Small intestine (tissue), 7 donors: ENCODE measurements at regions not wholly inside any gene's neighbourhood (a gene's known extent, or its start where the extent isn't known, plus 50 kb on each side); places are given as distances from the start of the nearest gene placed in this dataset.

ENCODE experiments used
- DNase-seq, 2 donors: peaks; one replicate each; pipeline versions ENCODE4 v3.0.0 to v3.0.0-alpha.2; 2013
- FAIRE-seq: peaks from 2 replicates; lab custom pipeline; 2012; peaks lifted over from hg19 to GRCh38; lab: Jason Lieb, UNC
- H3K27ac ChIP-seq, 3 donors: one replicate each; pipeline ENCODE4 v1.5.1; 2013; ENCODE audit warnings: low read length in 2 of 3, mild to moderate bottlenecking in 2 of 3, control low read depth in 1 of 3, inconsistent platforms in 1 of 3, low read depth in 1 of 3, moderate library complexity in 1 of 3
- H3K27me3 ChIP-seq, 3 donors: one replicate each; pipeline ENCODE4 v1.6.1; 2013; ENCODE audit warnings: low read length in 3 of 3, inconsistent platforms in 1 of 3; ENCODE audit not compliant: control insufficient read depth in 3 of 3, insufficient read depth in 3 of 3
- H3K36me3 ChIP-seq, 3 donors: one replicate each; pipeline ENCODE4 v1.6.1; 2013; ENCODE audit warnings: low read length in 3 of 3, inconsistent platforms in 1 of 3, low read depth in 1 of 3, mild to moderate bottlenecking in 1 of 3, moderate library complexity in 1 of 3; ENCODE audit not compliant: control insufficient read depth in 3 of 3, insufficient read depth in 2 of 3
- H3K4me1 ChIP-seq, 3 donors: one replicate each; pipeline ENCODE4 v1.6.1; 2013; ENCODE audit warnings: low read length in 2 of 3, inconsistent platforms in 1 of 3, low read depth in 1 of 3, mild to moderate bottlenecking in 1 of 3, moderate library complexity in 1 of 3; ENCODE audit not compliant: control insufficient read depth in 3 of 3, insufficient read depth in 2 of 3
- H3K4me3 ChIP-seq, 3 donors: one replicate each; pipeline ENCODE4 v1.5.1; 2013; ENCODE audit warnings: low read length in 3 of 3, control low read depth in 1 of 3, inconsistent platforms in 1 of 3, low read depth in 1 of 3, mild to moderate bottlenecking in 1 of 3, moderate library complexity in 1 of 3
- H3K9me3 ChIP-seq, 2 donors: one replicate each; pipeline ENCODE4 v1.6.1; 2013; ENCODE audit warnings: low read depth in 1 of 2, low read length in 1 of 2; ENCODE audit not compliant: control insufficient read depth in 2 of 2, insufficient read depth in 1 of 2
- WGBS, 3 donors: extraction: QIAGEN DNeasy Blood & Tissue Kit; methylation state at CpG; one replicate each; pipeline ENCODE4 v1.1.7; 2013; 5-methylcytosine and 5-hydroxymethylcytosine counted together
- donor health status: healthy with polysubstance abuse.
- donor health status: control.
- donor health status: control.
- donor health status: Bipolar disorder and iron deficiency.
- donor health status: healthy.

DNA sequence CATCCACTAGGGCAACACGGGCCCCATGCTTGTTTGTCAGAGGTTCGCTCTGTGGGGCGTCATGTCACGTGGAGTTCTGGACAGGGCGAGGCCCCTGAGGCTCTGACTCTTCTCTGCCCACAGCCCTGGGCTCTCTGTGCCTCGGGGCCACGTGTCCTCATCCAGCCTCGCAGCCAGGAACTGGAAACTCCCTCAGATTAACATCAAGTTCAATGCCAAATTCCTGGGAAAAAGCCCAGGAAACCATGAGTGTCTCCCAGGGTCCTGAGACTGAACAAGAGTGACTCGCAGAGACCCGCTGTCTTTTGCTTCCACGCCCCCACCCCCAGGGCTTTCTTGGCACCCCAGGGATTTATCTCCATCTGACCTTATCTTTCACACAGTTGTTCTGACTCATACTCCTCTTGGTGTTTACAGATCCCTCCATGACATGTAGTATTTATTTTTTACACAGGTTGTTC lies 174.0 kb upstream of the PIEZO2 start:
- no peaks in the 10 kb centered on the region for H3K9me3 ChIP-seq
- no peak overlapping the region for H3K27ac ChIP-seq
- whole genome bisulfite sequencing, 3 donors = 43 to 64% (median 56%) methylated on average over 11 of the region's 11 CpGs
- no peaks in the 10 kb centered on the region for H3K27me3 ChIP-seq
- H3K4me1 ChIP-seq = no peaks in the 10 kb centered on the region
- FAIRE-seq (no peak), DNase-seq (no peak)
- no peaks in the 10 kb centered on the region for H3K36me3 ChIP-seq
- H3K4me3 ChIP-seq = no peak overlapping the region

DNA sequence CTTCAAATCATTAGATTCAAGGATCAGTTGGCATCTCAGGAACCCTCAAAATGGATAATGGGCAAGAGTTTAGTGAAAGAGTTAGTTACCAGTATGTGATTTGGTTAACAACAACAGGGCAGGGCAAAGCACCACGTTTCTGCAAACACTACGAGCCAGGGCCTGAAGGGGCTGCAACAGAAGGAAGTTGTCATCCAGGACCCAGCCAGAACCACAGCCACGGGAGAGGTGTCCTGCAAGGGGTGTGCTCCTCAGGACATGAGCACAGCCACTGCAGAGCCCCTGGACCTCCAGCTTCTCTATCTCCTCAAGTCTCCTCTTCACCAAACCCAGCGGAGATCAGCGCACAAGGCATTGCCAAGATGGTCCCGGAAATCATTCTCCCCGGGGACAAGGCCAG lies 173.3 kb upstream of the PIEZO2 start:
- Histone ChIP-seq H3K4me1 (no peaks in the 10 kb centered on the region), H3K4me3 (no peak overlapping the region), H3K27ac (no peak overlapping the region), H3K36me3 (no peaks in the 10 kb centered on the region), H3K27me3 (no peaks in the 10 kb centered on the region), H3K9me3 (no peaks in the 10 kb centered on the region)
- DNase-seq (no peak), FAIRE-seq (no peak)
- 66 to 82% (median 68%) methylated on average over 7 of the region's 7 CpGs for WGBS, 3 donors

DNA sequence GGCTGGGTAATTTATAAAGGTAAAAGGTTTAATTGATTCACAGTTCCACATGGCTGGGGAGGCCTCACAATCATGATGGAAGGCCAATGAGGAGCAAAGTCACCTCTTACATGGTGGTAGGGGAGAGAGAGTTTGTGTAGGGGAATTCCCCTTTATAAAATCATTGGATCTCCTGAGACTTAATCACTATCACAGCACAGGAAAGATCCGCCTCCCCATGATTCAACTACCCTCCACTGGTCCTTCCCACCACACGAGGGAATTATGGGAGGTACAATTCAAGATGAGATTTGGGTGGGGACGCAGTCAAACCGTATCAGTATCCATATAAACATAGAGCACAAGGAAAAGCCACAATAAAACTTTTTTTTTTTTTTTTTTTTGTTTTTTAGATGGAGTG lies 172.6 kb upstream of the PIEZO2 start:
- Histone ChIP-seq H3K9me3 (no peaks in the 10 kb centered on the region), H3K27ac (no peak overlapping the region), H3K4me1 (no peaks in the 10 kb centered on the region), H3K36me3 (no peaks in the 10 kb centered on the region), H3K4me3 (no peak overlapping the region), H3K27me3 (no peaks in the 10 kb centered on the region)
- DNase-seq = no peak
- 51 to 79% (median 56%) methylated on average over 4 of the region's 4 CpGs for WGBS, 3 donors
- no peak for FAIRE-seq

DNA sequence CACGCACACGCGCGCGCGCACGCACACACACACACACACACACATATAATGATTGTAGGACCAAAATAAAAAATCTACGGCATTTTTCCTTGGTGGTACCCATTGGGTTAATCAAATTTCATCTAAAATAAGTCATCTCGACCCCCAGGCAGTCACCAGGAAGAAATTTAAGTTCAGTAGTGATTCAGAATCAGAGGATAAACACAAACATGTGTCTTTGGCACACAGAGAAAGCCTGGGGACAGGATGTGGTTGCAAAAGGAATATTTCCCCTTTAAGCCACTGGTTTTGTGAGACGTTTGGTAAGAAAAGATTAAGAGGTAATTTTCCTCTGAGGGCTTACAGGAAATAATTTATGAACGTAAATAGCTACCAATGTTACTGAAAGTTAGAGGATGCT lies 171.6 kb upstream of the PIEZO2 start:
- no peak overlapping the region for H3K27ac ChIP-seq
- DNase-seq (no peak), FAIRE-seq (no peak)
- H3K9me3 ChIP-seq = no peaks in the 10 kb centered on the region
- H3K4me3 ChIP-seq = no peak overlapping the region
- WGBS, 3 donors = 60 to 69% (median 66%) methylated on average over 11 of the region's 11 CpGs
- no peaks in the 10 kb centered on the region for H3K36me3 ChIP-seq
- H3K4me1 ChIP-seq = no peaks in the 10 kb centered on the region
- H3K27me3 ChIP-seq = no peaks in the 10 kb centered on the region

DNA sequence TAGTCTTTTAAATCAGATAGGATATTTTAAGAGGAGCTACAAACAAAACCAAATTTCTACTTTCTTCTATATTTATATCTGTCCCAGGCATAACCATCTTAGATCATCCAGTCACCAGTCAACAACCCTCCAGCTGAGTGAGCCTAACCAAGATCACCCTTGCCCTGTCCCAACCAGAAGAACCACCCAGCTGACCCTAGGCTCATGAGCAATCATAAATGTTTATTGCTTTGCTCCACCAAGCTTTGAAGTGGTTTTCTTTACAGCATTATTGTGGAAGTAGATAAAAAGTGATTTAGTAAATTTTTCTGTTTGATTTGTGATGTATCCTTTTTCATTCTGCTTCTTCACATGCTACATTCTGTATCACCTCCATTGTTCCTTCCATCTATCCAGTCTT lies 167.2 kb upstream of the PIEZO2 start:
- FAIRE-seq (no peak), DNase-seq (no peak)
- Histone ChIP-seq H3K27me3 (no peaks in the 10 kb centered on the region), H3K9me3 (no peaks in the 10 kb centered on the region), H3K4me1 (no peaks in the 10 kb centered on the region), H3K27ac (no peak overlapping the region), H3K4me3 (no peak overlapping the region), H3K36me3 (no peaks in the 10 kb centered on the region)

GRCh38 chr18:11310476-11311086 lies 161.2 kb upstream of the PIEZO2 start:
- Histone ChIP-seq H3K36me3 (no peaks in the 10 kb centered on the region), H3K27me3 (no peaks in the 10 kb centered on the region), H3K9me3 (no peaks in the 10 kb centered on the region), H3K4me1 (no peaks in the 10 kb centered on the region), H3K27ac (no peak overlapping the region), H3K4me3 (no peak overlapping the region)
- FAIRE-seq (no peak), DNase-seq (peak; percentile 19 to 32)
- WGBS, 3 donors = 86 to 91% (median 86%) methylated on average over 1 of the region's 1 CpG

DNA sequence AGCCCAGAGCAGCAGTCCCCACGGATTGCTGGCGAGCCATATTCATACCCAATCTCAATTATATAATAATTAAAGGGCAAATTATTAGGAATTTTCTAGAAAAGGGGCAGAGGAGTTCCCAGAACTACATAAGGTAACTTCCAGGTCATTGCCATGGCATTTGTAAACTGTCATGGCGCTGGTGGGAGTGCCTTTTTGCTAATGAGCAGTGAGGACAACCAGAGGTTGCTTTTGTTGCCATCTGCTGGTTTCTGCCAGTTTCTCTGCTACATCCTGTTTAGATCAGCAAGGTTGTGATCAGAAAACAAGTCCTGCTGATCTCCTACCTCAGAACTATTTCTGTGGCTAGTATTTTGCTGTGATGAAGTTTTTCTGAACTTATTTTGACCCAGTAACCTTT lies 159.8 kb upstream of the PIEZO2 start:
- DNase-seq (no peak), FAIRE-seq (no peak)
- H3K27ac ChIP-seq = no peak overlapping the region
- no peaks in the 10 kb centered on the region for H3K27me3 ChIP-seq
- H3K4me1 ChIP-seq = no peaks in the 10 kb centered on the region
- H3K4me3 ChIP-seq = no peak overlapping the region
- no peaks in the 10 kb centered on the region for H3K36me3 ChIP-seq
- no peaks in the 10 kb centered on the region for H3K9me3 ChIP-seq
- 72 to 91% (median 78%) methylated on average over 3 of the region's 3 CpGs for WGBS, 3 donors

- FAIRE-seq (no peak), DNase-seq (no peak)
- Histone ChIP-seq H3K4me3 (no peak overlapping the region), H3K27me3 (no peaks in the 10 kb centered on the region), H3K4me1 (no peaks in the 10 kb centered on the region), H3K36me3 (no peaks in the 10 kb centered on the region), H3K27ac (no peak overlapping the region), H3K9me3 (no peaks in the 10 kb centered on the region)
- 71 to 80% (median 75%) methylated on average over 5 of the region's 5 CpGs for WGBS, 3 donors
Observed at GRCh38 chr18:11308499-11308898, 159.1 kb upstream of the PIEZO2 start.

GRCh38 chr18:11307716-11308115 lies 158.3 kb upstream of the PIEZO2 start:
- Histone ChIP-seq H3K27me3 (no peaks in the 10 kb centered on the region), H3K27ac (no peak overlapping the region), H3K4me3 (no peak overlapping the region), H3K36me3 (no peaks in the 10 kb centered on the region), H3K4me1 (no peaks in the 10 kb centered on the region), H3K9me3 (peaks cover 0 to 4% of the 10 kb centered on the region in 2 donors)
- FAIRE-seq = no peak
- no peak for DNase-seq
- 60 to 87% (median 72%) methylated on average over 2 of the region's 2 CpGs for WGBS, 3 donors
